ENCODE measurements at regions not wholly inside any gene's neighbourhood (a gene's known extent, or its start where the extent isn't known, plus 50 kb on each side); places are given as distances from the start of the nearest gene placed in this dataset.
"Not testable (repeated sequence)": the region's sequence is repeated elsewhere in the genome, so short reads cannot be mapped to it uniquely, and the experiment has no call there.

DNA sequence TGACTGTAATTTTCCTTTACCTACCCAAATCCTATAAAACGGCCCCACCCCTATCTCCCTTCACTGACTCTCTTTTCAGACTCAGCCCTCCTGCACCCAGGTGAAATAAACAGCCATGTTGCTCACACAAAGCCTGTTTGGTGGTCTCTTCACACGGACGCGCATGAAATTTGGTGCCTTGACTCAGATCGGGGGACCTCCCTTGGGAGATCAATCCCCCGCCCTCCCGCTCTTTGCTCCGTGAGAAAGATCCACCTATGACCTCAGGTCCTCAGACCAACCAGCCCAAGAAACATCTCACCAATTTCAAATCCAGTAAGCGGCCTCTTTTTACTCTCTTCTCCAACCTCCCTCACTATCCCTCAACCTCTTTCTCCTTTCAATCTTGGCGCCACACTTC lies 1344.7 kb upstream of the GOT2 start:
- POLR2A ChIA-PET (ENCODE audit: partially characterized antibody); H3K4me1 ChIP-seq (ENCODE audit: insufficient read depth, low read length); H3K27me3 Mint-ChIP-seq; H3K9me3 ChIP-seq (ENCODE audit: control insufficient read depth in 1 of 2, low read length in 2 of 2); H3K36me3 ChIP-seq (ENCODE audit: insufficient read depth, low read length); H3K4me3 Mint-ChIP-seq; CTCF ChIA-PET (ENCODE audit: partially characterized antibody); intact Hi-C loops (cut with micrococcal nuclease); H3K4me1 Mint-ChIP-seq; H3K36me3 Mint-ChIP-seq; DNase-seq; H3K27me3 ChIP-seq (ENCODE audit: insufficient read depth, low read length); H3K4me3 ChIP-seq (ENCODE audit: low read length in 2 of 2); H3K27ac Mint-ChIP-seq; H3K27ac ChIP-seq (ENCODE audit: low read depth, low read length): not testable (repeated sequence)
- H3K9me3 Mint-ChIP-seq = peaks cover 2 to 41% (median 23%) of the 10 kb centered on the region in 8 donors

DNA sequence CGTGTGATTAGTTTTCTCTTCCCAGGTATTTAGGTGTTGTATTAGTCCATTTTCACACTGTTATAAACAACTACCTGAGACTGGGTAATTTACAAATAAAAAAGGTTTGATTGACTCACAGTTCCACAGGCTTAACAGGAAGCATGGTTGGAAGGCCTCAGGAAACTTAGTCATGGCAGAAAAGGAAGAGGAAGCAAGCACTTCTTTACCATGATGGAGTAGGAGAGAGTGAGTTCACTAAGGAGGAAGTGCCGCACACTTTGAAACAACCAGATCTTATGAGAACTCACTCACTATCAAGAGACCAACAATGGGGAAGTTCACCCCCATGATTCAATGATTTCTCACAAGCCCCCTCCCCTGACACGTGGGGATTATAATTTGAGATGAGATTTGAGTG lies 1343.7 kb upstream of the GOT2 start:
- no peak overlapping the region for H3K27ac ChIP-seq (ENCODE audit: low read depth, low read length)

GRCh38 chr16:60074378-60074777 lies 1340.3 kb upstream of the GOT2 start:
- ChIA-PET CTCF (ENCODE audit: partially characterized antibody) (no interaction called here), POLR2A (ENCODE audit: partially characterized antibody) (no interaction called here)
- Histone ChIP-seq H3K9me3 (ENCODE audit: control insufficient read depth in 1 of 2, low read length in 2 of 2) (no peaks in the 10 kb centered on the region), H3K36me3 (ENCODE audit: insufficient read depth, low read length) (no peaks in the 10 kb centered on the region), H3K27me3 (ENCODE audit: insufficient read depth, low read length) (no peaks in the 10 kb centered on the region), H3K27ac (ENCODE audit: low read depth, low read length) (no peak overlapping the region), H3K4me1 (ENCODE audit: insufficient read depth, low read length) (no peaks in the 10 kb centered on the region), H3K4me3 (ENCODE audit: low read length in 2 of 2) (no peak overlapping the region)
- Mint-ChIP-seq H3K27me3 (no peaks in the 10 kb centered on the region), H3K27ac (no peak overlapping the region), H3K9me3 (peaks cover 2 to 31% (median 20%) of the 10 kb centered on the region in 8 donors), H3K36me3 (no peaks in the 10 kb centered on the region), H3K4me1 (no peaks in the 10 kb centered on the region), H3K4me3 (no peak overlapping the region)
- intact Hi-C loops (cut with micrococcal nuclease) = no loop called here
- DNase-seq = no peak

More for the DNA sequence above, 1343.7 kb upstream of the GOT2 start:
- Histone ChIP-seq H3K36me3 (ENCODE audit: insufficient read depth, low read length) (no peaks in the 10 kb centered on the region), H3K4me1 (ENCODE audit: insufficient read depth, low read length) (no peaks in the 10 kb centered on the region), H3K27me3 (ENCODE audit: insufficient read depth, low read length) (no peaks in the 10 kb centered on the region), H3K4me3 (ENCODE audit: low read length in 2 of 2) (no peak overlapping the region), H3K9me3 (ENCODE audit: control insufficient read depth in 1 of 2, low read length in 2 of 2) (no peaks in the 10 kb centered on the region)
- no peaks in the 10 kb centered on the region for H3K36me3 Mint-ChIP-seq
- intact Hi-C loops (cut with micrococcal nuclease) = no loop called here
- ChIA-PET CTCF (ENCODE audit: partially characterized antibody) (no interaction called here), POLR2A (ENCODE audit: partially characterized antibody) (no interaction called here)
- H3K9me3 Mint-ChIP-seq = peaks cover 0 to 41% (median 22%) of the 10 kb centered on the region in 8 donors
- no peak overlapping the region for H3K27ac Mint-ChIP-seq
- no peaks in the 10 kb centered on the region for H3K27me3 Mint-ChIP-seq
- no peak overlapping the region for H3K4me3 Mint-ChIP-seq
- DNase-seq = no peak
- H3K4me1 Mint-ChIP-seq = no peaks in the 10 kb centered on the region

DNA sequence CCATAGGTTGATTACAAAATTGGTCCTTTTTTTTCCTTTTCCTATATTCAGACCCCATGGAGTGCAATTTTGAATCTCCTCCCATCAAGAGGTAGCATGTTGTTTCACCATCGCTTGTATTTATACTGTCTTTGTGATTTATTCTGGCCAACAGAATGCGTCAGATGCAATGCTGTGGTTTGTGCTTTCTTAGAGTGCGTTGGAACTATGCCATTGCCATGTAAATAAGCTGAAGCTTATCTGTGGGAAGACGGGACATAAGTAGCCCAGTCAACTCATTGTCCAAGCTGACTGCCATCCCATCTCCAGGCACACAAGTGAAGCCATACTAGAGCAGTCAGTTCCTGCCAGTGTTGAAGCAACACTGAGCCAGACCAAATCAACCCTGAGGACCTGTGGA lies 1339.3 kb upstream of the GOT2 start:
- no peaks in the 10 kb centered on the region for H3K4me1 Mint-ChIP-seq
- POLR2A ChIA-PET (ENCODE audit: partially characterized antibody) = no interaction called here
- H3K4me3 Mint-ChIP-seq = no peak overlapping the region
- H3K27me3 ChIP-seq (ENCODE audit: insufficient read depth, low read length) = no peaks in the 10 kb centered on the region
- no peaks in the 10 kb centered on the region for H3K36me3 Mint-ChIP-seq
- no peaks in the 10 kb centered on the region for H3K9me3 ChIP-seq (ENCODE audit: control insufficient read depth in 1 of 2, low read length in 2 of 2)
- peaks cover 3 to 26% (median 19%) of the 10 kb centered on the region in 8 donors for H3K9me3 Mint-ChIP-seq
- H3K27ac Mint-ChIP-seq = no peak overlapping the region
- CTCF ChIA-PET (ENCODE audit: partially characterized antibody) = no interaction called here
- no peaks in the 10 kb centered on the region for H3K27me3 Mint-ChIP-seq
- no peak for DNase-seq
- no peak overlapping the region for H3K4me3 ChIP-seq (ENCODE audit: low read length in 2 of 2)
- no peaks in the 10 kb centered on the region for H3K36me3 ChIP-seq (ENCODE audit: insufficient read depth, low read length)
- no peaks in the 10 kb centered on the region for H3K4me1 ChIP-seq (ENCODE audit: insufficient read depth, low read length)
- intact Hi-C loops (cut with micrococcal nuclease) = no loop called here
- H3K27ac ChIP-seq (ENCODE audit: low read depth, low read length) = no peak overlapping the region

DNA sequence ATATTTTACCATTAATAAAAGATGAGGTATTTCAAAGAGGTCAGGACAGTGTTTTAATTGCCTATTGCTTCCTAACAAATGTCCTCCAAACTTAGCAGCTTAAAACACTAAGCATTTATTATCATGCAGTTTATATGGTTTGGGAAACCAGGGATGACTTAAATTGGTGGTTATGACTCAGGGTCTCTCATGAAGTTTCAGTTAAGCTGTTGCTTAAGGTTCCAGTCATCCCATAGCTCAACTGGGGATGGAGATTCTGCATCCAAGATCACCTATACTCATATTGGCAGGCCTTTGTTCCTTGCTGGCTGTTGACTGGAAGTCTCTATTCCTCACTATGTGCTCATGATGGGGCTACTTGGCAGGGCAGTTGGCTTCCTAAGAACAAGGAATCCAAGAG lies 1329.9 kb upstream of the GOT2 start:
- Mint-ChIP-seq H3K27me3 (no peaks in the 10 kb centered on the region), H3K27ac (no peak overlapping the region), H3K36me3 (no peaks in the 10 kb centered on the region), H3K9me3 (peaks cover 2 to 17% (median 10%) of the 10 kb centered on the region in 8 donors), H3K4me1 (no peaks in the 10 kb centered on the region), H3K4me3 (no peak overlapping the region)
- H3K4me3 ChIP-seq (ENCODE audit: low read length in 2 of 2) = no peak overlapping the region
- no peaks in the 10 kb centered on the region for H3K27me3 ChIP-seq (ENCODE audit: insufficient read depth, low read length)
- no peak overlapping the region for H3K27ac ChIP-seq (ENCODE audit: low read depth, low read length)
- H3K4me1 ChIP-seq (ENCODE audit: insufficient read depth, low read length) = no peaks in the 10 kb centered on the region
- ChIA-PET POLR2A (ENCODE audit: partially characterized antibody) (no interaction called here), CTCF (ENCODE audit: partially characterized antibody) (no interaction called here)
- H3K36me3 ChIP-seq (ENCODE audit: insufficient read depth, low read length) = no peaks in the 10 kb centered on the region
- intact Hi-C loops (cut with micrococcal nuclease) = no loop called here
- peaks cover 0 to 4% of the 10 kb centered on the region in 2 donors for H3K9me3 ChIP-seq (ENCODE audit: control insufficient read depth in 1 of 2, low read length in 2 of 2)
- DNase-seq = no peak

DNA sequence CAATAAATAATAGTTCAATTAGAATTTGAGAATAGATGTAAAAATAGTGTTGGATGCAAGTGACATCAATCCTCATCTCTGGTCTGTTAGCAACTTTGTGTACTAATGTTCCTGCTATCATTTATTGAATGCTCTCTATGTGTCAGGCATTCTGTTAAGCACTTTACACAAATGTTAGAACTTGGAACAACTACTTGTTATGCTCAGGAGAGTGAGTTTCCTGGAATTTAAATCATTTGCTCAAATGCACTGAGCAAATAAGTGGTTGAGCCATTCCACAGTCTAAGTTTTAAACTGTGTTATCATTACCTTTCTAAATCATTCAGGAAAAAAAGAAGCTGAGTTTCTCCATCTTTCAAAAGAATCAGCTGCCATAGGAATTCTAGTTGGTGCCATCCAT lies 1327.3 kb upstream of the GOT2 start:
- intact Hi-C loops (cut with micrococcal nuclease) = no loop called here
- Histone ChIP-seq H3K4me3 (ENCODE audit: low read length in 2 of 2) (no peak overlapping the region), H3K27me3 (ENCODE audit: insufficient read depth, low read length) (no peaks in the 10 kb centered on the region), H3K36me3 (ENCODE audit: insufficient read depth, low read length) (no peaks in the 10 kb centered on the region), H3K9me3 (ENCODE audit: control insufficient read depth in 1 of 2, low read length in 2 of 2) (peaks cover 0 to 4% of the 10 kb centered on the region in 2 donors), H3K27ac (ENCODE audit: low read depth, low read length) (no peak overlapping the region), H3K4me1 (ENCODE audit: insufficient read depth, low read length) (no peaks in the 10 kb centered on the region)
- H3K4me3 Mint-ChIP-seq = no peak overlapping the region
- no peaks in the 10 kb centered on the region for H3K27me3 Mint-ChIP-seq
- POLR2A ChIA-PET (ENCODE audit: partially characterized antibody) = no interaction called here
- no peaks in the 10 kb centered on the region for H3K36me3 Mint-ChIP-seq
- H3K4me1 Mint-ChIP-seq = no peaks in the 10 kb centered on the region
- H3K27ac Mint-ChIP-seq = no peak overlapping the region
- peaks cover 4 to 22% (median 18%) of the 10 kb centered on the region in 8 donors for H3K9me3 Mint-ChIP-seq
- CTCF ChIA-PET (ENCODE audit: partially characterized antibody) = no interaction called here
- DNase-seq = no peak

DNA sequence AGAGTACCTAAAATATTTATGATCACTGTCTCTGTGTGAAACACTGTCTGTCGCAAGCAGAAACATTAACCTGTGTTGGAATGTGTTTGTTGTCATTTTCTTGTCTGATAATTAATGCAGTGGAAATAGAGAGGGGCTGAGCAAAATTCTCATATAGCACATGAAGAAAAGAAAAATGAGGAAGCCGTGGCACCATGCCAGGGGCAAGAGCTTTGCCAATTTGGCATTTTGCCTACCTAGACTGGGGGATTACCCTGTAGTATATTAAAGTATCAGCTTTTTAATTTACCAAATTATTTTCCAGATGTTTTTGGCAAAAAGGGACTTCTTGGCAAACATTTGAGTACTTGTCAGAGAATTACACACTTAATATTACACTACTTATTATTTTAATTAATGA lies 1326.6 kb upstream of the GOT2 start:
- no peak for DNase-seq
- ChIA-PET POLR2A (ENCODE audit: partially characterized antibody) (no interaction called here), CTCF (ENCODE audit: partially characterized antibody) (no interaction called here)
- H3K4me3 Mint-ChIP-seq = no peak overlapping the region
- no peaks in the 10 kb centered on the region for H3K36me3 Mint-ChIP-seq
- Histone ChIP-seq H3K4me1 (ENCODE audit: insufficient read depth, low read length) (no peaks in the 10 kb centered on the region), H3K27me3 (ENCODE audit: insufficient read depth, low read length) (no peaks in the 10 kb centered on the region), H3K9me3 (ENCODE audit: control insufficient read depth in 1 of 2, low read length in 2 of 2) (peaks cover 0 to 4% of the 10 kb centered on the region in 2 donors), H3K27ac (ENCODE audit: low read depth, low read length) (no peak overlapping the region), H3K4me3 (ENCODE audit: low read length in 2 of 2) (no peak overlapping the region), H3K36me3 (ENCODE audit: insufficient read depth, low read length) (no peaks in the 10 kb centered on the region)
- intact Hi-C loops (cut with micrococcal nuclease) = no loop called here
- H3K4me1 Mint-ChIP-seq = no peaks in the 10 kb centered on the region
- no peaks in the 10 kb centered on the region for H3K27me3 Mint-ChIP-seq
- peaks cover 4 to 28% (median 18%) of the 10 kb centered on the region in 8 donors for H3K9me3 Mint-ChIP-seq
- H3K27ac Mint-ChIP-seq = no peak overlapping the region

DNA sequence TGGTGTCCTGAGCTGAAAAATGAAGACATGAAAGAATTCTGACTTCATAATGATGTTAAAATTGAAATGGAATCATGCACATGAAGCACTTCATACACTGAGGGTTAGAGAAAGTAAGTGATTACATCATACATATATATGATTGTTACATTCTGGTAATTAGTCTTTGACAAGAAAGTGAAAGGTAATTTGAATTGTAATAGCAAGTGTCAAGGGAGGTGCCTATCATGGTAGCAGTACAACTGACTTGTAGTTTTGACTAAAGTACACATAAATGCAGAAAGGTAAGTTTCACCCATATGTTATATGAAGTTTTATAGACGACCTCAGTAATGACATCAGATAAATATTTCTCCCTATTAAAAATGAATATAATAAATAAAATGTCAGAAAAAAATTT lies 1325.0 kb upstream of the GOT2 start:
- Mint-ChIP-seq H3K9me3 (peaks cover 4 to 36% (median 20%) of the 10 kb centered on the region in 8 donors), H3K36me3 (no peaks in the 10 kb centered on the region), H3K4me1 (no peaks in the 10 kb centered on the region), H3K27ac (no peak overlapping the region), H3K27me3 (no peaks in the 10 kb centered on the region), H3K4me3 (no peak overlapping the region)
- ChIA-PET CTCF (ENCODE audit: partially characterized antibody) (no interaction called here), POLR2A (ENCODE audit: partially characterized antibody) (no interaction called here)
- intact Hi-C loops (cut with micrococcal nuclease) = no loop called here
- DNase-seq = no peak
- Histone ChIP-seq H3K9me3 (ENCODE audit: control insufficient read depth in 1 of 2, low read length in 2 of 2) (peaks cover 0 to 4% of the 10 kb centered on the region in 2 donors), H3K36me3 (ENCODE audit: insufficient read depth, low read length) (no peaks in the 10 kb centered on the region), H3K4me1 (ENCODE audit: insufficient read depth, low read length) (no peaks in the 10 kb centered on the region), H3K27ac (ENCODE audit: low read depth, low read length) (no peak overlapping the region), H3K4me3 (ENCODE audit: low read length in 2 of 2) (no peak overlapping the region), H3K27me3 (ENCODE audit: insufficient read depth, low read length) (no peaks in the 10 kb centered on the region)

Data from CD4-positive, alpha-beta memory T cell (primary cell).